OCI-LY3 (cell line): ENCODE measurements at regions not wholly inside any gene's neighbourhood (a gene's known extent, or its start where the extent isn't known, plus 50 kb on each side); places are given as distances from the start of the nearest gene placed in this dataset.

Experiments
- EZH2phosphoT487 ChIP-seq: fragments of 200-600 bp; shearing (Covaris generic); IDR thresholded peaks from 2 replicates; pipeline ENCODE4 v1.6.1; 2018; ENCODE audit warnings: antibody characterized with exemption, mixed run types, low read depth
- TF ChIP-seq, protein P1 (sequence below): fragments of 200-600, 300-600 bp; sonication (generic); IDR thresholded peaks from 2 replicates; pipeline ENCODE4 v1.5.1; 2014; ENCODE audit warnings: antibody characterized with exemption, low read length, low read depth

DNA sequence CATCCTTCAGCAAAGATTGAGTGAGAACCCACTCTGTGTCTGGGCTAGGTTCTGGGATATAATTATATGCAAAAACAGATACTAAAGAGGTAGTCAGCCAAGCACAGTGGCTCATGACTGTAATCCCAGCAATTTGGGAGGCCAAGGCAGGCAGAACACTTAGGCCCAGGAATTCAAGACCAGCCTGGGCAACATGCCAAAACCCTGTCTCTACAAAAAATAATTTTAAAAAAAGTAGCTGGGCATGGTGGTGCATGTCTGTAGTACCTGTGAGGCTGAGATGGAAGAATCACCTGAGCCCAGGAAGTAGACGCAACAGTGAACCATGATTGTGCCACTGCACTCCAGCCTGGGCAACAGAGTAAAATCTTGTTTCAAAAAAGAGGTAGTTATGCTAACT lies 237.5 kb upstream of the HMGA2 start:
- TF ChIP-seq, protein P1, sequence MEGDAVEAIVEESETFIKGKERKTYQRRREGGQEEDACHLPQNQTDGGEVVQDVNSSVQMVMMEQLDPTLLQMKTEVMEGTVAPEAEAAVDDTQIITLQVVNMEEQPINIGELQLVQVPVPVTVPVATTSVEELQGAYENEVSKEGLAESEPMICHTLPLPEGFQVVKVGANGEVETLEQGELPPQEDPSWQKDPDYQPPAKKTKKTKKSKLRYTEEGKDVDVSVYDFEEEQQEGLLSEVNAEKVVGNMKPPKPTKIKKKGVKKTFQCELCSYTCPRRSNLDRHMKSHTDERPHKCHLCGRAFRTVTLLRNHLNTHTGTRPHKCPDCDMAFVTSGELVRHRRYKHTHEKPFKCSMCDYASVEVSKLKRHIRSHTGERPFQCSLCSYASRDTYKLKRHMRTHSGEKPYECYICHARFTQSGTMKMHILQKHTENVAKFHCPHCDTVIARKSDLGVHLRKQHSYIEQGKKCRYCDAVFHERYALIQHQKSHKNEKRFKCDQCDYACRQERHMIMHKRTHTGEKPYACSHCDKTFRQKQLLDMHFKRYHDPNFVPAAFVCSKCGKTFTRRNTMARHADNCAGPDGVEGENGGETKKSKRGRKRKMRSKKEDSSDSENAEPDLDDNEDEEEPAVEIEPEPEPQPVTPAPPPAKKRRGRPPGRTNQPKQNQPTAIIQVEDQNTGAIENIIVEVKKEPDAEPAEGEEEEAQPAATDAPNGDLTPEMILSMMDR, result no peak
- TF ChIP-seq EZH2phosphoT487, result no peak
